Ishikawa (cell line): ENCODE measurements at regions not wholly inside any gene's neighbourhood (a gene's known extent, or its start where the extent isn't known, plus 50 kb on each side); places are given as distances from the start of the nearest gene placed in this dataset.

Experiments used
- CEBPB ChIP-seq: IDR thresholded peaks from 2 replicates; pipeline ENCODE4 v1.6.1; 2012
- CREB1 ChIP-seq: IDR thresholded peaks from 2 replicates; pipeline ENCODE4 v1.6.1; 2012; ENCODE audit warnings: low read depth
- EGR1 ChIP-seq: IDR thresholded peaks from 2 replicates; pipeline ENCODE4 v1.6.1; 2012
- EP300 ChIP-seq: IDR thresholded peaks from 2 replicates; pipeline ENCODE4 v1.6.1; 2012; ENCODE audit warnings: borderline replicate concordance
- FOXM1 ChIP-seq: IDR thresholded peaks from 2 replicates; pipeline ENCODE4 v1.6.1; 2012; ENCODE audit warnings: low read depth, borderline replicate concordance
- MAX ChIP-seq: IDR thresholded peaks from 2 replicates; pipeline ENCODE4 v1.6.1; 2012
- NFIC ChIP-seq: IDR thresholded peaks from 2 replicates; pipeline ENCODE4 v1.6.1; 2012
- RAD21 ChIP-seq: IDR thresholded peaks from 2 replicates; pipeline ENCODE4 v1.6.1; 2012; ENCODE audit warnings: low read depth
- REST ChIP-seq: IDR thresholded peaks from 2 replicates; pipeline ENCODE4 v1.6.1; 2012; ENCODE audit warnings: low read depth, mild to moderate bottlenecking
- TAF1 ChIP-seq: IDR thresholded peaks from 2 replicates; pipeline ENCODE4 v1.6.1; 2012; ENCODE audit warnings: low read depth, mild to moderate bottlenecking
- TCF12 ChIP-seq: IDR thresholded peaks from 2 replicates; pipeline ENCODE4 v1.6.1; 2012; ENCODE audit warnings: low read depth
- TEAD4 ChIP-seq: IDR thresholded peaks from 2 replicates; pipeline ENCODE4 v1.6.1; 2012
- YY1 ChIP-seq: IDR thresholded peaks from 2 replicates; pipeline ENCODE4 v1.6.1; 2012; ENCODE audit warnings: low read depth
- ZBTB7A ChIP-seq: IDR thresholded peaks from 2 replicates; pipeline ENCODE4 v1.6.1; 2012; ENCODE audit warnings: low read depth
- TF ChIP-seq, protein P1 (sequence below): IDR thresholded peaks from 2 replicates; pipeline ENCODE4 v1.6.1; 2012

DNA sequence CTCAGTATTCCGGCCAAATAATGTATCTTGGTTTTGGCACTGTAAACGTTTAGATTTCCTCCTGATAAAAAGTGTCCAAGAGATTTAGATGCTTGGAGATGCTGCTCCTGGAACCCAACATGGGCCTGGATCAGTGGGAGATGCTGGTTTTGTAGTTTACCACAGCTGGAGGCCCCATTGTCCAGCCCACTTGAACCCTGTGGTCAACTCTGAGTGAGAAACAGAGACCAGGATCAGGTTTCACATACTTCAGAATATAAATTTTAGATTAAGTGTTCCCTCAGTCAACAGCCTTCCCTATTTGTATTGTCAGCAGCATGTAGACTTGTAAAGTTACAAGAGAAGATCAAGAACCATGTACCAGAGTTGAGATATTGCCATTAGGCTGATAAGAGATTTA is 144.7 kb upstream of the C9orf72 start:
- TF ChIP-seq RAD21 = no peak
- no peak for TF ChIP-seq REST
- TF ChIP-seq, protein P1, sequence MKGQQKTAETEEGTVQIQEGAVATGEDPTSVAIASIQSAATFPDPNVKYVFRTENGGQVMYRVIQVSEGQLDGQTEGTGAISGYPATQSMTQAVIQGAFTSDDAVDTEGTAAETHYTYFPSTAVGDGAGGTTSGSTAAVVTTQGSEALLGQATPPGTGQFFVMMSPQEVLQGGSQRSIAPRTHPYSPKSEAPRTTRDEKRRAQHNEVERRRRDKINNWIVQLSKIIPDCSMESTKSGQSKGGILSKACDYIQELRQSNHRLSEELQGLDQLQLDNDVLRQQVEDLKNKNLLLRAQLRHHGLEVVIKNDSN = no peak
- no peak for TF ChIP-seq TEAD4
- no peak for TF ChIP-seq CREB1
- TF ChIP-seq MAX = no peak
- no peak for TF ChIP-seq TCF12
- no peak for TF ChIP-seq YY1
- TF ChIP-seq NFIC = no peak
- TF ChIP-seq EP300 = no peak

DNA sequence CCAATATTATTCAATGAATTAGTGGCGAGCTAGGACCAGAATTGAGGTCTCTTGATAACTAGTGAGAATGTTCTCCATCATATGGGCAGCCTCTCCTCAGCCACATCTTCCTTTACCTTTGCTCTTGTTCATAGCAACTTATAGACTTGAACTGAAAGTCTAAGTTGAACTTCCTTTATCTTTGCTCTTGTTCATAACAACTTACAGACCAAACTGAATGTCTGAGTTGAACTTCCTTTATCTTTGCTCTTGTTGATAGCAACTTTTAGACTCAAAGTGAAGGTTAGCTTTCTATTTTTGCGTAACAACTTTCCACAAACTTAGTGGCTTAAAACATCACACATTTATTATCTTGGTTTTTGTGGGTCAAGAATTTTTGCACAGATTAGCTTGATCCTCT is 146.4 kb upstream of the C9orf72 start:
- TF ChIP-seq NFIC = no peak
- TF ChIP-seq TEAD4 = no peak
- TF ChIP-seq REST = no peak
- TF ChIP-seq CEBPB = no peak
- no peak for TF ChIP-seq FOXM1
- no peak for TF ChIP-seq EGR1
- TF ChIP-seq CREB1 = no peak
- no peak for TF ChIP-seq YY1
- TF ChIP-seq, protein P1 = no peak
- TF ChIP-seq TAF1 = no peak
- TF ChIP-seq ZBTB7A = no peak

- TF ChIP-seq TCF12 = no peak
- TF ChIP-seq YY1 = no peak
- TF ChIP-seq EP300 = no peak
- TF ChIP-seq RAD21 = no peak
- no peak for TF ChIP-seq TAF1
- TF ChIP-seq TEAD4 = no peak
- TF ChIP-seq ZBTB7A = no peak
- no peak for TF ChIP-seq MAX
- no peak for TF ChIP-seq EGR1
Measured at GRCh38 chr9:27722866-27723265, 149.6 kb upstream of the C9orf72 start.

DNA sequence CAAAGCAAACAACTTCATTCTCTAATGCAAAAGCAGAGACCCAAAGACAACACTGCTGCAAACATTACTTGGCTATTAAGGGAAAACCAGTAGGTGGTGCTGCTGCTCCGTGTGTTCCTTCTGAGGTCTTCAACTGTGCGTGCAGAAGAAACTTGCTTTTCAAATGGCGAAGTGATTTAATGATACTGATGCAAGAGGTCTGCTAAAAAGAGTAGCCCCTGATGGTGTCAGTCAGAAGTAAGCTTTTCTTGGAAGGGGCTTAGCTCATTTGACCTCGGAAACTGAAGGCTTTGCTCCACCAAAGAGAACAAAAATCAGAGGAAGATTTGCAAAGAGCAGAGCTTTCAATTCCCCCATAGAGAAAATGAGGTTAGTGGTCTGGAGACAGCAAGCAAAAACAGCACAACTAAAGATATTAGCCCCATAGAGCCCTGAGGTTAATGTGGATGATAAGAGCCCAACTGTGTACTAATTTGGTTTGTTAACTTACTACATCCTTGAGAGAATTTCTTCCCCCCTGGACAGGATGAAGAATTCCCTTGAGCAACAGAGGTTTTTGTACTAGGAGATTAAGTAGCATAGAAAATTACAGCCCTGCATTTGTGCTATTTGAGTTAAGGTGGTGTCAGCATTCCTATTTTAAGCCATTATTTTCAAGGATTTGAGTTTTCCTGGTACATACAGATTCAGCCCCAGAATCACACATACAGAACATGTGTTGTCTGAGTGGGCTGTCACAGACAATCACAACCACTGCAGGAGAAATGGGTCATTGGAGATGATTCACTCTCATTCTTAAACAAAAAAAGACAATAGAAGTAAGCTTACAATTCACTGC is 153.2 kb upstream of the C9orf72 start:
- TF ChIP-seq RAD21 (peak; percentile 96), MAX (no peak), EGR1 (no peak)

GRCh38 chr9:27732494-27732893 is 159.2 kb upstream of the C9orf72 start:
- TF ChIP-seq CREB1 (no peak), YY1 (no peak), FOXM1 (no peak), RAD21 (no peak), EGR1 (no peak), MAX (no peak), EP300 (no peak), CEBPB (no peak), REST (no peak), TEAD4 (no peak), ZBTB7A (no peak)
- TF ChIP-seq, protein P1 = no peak
